ENCODE measurements at regions not wholly inside any gene's neighbourhood (a gene's known extent, or its start where the extent isn't known, plus 50 kb on each side); places are given as distances from the start of the nearest gene placed in this dataset.
"Not testable (repeated sequence)": the region's sequence is repeated elsewhere in the genome, so short reads cannot be mapped to it uniquely, and the experiment has no call there.

DNA sequence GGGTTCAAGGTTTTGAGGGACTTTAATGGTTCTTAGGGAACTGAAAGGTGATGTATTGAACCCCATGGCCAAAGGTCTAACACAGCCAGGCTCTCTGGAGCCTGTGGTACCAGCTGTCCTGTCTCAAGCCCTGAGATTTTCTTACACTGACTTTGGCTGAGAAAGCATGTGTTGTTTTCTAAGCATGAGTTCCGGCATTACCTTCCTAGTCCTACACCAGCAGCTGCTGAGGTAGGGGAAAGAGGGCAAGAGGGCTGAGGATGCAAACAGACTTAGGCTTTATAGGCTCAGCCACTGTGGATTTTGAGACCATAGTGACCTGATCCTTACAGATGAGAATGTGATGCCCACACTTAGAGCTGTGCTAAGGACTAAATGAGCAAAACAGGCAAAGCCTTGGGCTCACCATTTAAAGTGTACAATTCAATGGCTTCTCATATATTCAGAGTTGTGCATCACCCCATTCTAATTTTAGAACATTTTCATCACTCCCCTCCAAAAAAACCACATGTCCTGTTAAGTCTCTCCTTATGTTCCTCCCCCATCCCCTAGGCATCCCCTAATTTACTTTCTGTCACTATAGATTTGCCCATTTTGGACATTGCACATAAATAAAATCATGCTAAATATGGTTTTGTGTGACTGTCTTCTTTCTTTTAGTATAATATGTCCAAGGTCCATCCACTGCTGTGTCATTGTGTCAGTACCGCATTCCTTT, 99.7 kb upstream of the OTOS start:
- POLR2A ChIA-PET (ENCODE audit: unreplicated experiment): no interaction called here

DNA sequence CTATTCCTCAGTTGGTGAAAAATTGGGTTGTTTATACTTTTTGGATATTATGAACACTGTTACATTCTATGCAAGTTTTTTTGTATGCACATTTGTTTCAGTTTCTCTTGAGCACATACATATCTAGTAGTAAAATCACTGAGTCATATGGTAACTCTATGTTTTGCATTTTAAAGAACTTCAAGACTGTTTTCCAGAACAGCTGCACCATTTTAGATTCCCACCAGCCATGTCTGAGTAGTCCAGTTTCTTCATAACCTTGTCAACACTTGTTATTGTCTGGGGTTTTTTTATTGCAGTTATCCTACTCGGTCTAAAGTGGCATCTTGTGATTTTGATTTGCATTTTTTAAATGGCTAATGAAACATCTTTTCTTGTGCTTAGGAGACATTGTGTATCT, 100.3 kb upstream of the OTOS start:
- Histone ChIP-seq H3K36me3 (ENCODE audit: low read depth, low read length) (no peaks in the 10 kb centered on the region), H3K27ac (ENCODE audit: low read length) (no peak overlapping the region), H2AFZ (ENCODE audit: low read length) (no peak overlapping the region), H3K79me2 (ENCODE audit: low read length) (no peaks in the 10 kb centered on the region), H3K9me2 (replicated peaks; ENCODE audit: low read length) (no peaks in the 10 kb centered on the region), H3K4me2 (ENCODE audit: low read length) (no peak overlapping the region), H3F3A (ENCODE audit: low read length, unreplicated experiment) (peaks cover 6% of the 10 kb centered on the region), H3K27me3 (ENCODE audit: low read length) (peaks cover 10% of the 10 kb centered on the region; the same call in 1 of the 2 replicates), H3K4me1 (ENCODE audit: insufficient read depth, low read length) (peaks cover 21% of the 10 kb centered on the region), H4K20me1 (ENCODE audit: low read length) (no peaks in the 10 kb centered on the region), H3K9ac (ENCODE audit: low read length) (no peak overlapping the region), H3K9me3 (ENCODE audit: low read length) (no peaks in the 10 kb centered on the region), H3K4me3 (ENCODE audit: low read length) (no peak overlapping the region)
- no TSS peak for BruUV-seq (replicated peaks)
- TF ChIP-seq, protein P1, sequence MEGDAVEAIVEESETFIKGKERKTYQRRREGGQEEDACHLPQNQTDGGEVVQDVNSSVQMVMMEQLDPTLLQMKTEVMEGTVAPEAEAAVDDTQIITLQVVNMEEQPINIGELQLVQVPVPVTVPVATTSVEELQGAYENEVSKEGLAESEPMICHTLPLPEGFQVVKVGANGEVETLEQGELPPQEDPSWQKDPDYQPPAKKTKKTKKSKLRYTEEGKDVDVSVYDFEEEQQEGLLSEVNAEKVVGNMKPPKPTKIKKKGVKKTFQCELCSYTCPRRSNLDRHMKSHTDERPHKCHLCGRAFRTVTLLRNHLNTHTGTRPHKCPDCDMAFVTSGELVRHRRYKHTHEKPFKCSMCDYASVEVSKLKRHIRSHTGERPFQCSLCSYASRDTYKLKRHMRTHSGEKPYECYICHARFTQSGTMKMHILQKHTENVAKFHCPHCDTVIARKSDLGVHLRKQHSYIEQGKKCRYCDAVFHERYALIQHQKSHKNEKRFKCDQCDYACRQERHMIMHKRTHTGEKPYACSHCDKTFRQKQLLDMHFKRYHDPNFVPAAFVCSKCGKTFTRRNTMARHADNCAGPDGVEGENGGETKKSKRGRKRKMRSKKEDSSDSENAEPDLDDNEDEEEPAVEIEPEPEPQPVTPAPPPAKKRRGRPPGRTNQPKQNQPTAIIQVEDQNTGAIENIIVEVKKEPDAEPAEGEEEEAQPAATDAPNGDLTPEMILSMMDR (conservative IDR thresholded peaks at IDR 0.05; ENCODE audit: low read depth, low read length): no peak
- TF ChIP-seq EZH2phosphoT487 (IDR thresholded peaks at IDR 0.05; ENCODE audit: borderline replicate concordance, low read length) (no peak), EZH2 (IDR thresholded peaks at IDR 0.05; ENCODE audit: low read length, unreplicated experiment) (no peak)
- CTCF ChIA-PET: no interaction called here
- DNase-seq (no peak), ATAC-seq (no peak)
- POLR2A ChIA-PET (ENCODE audit: unreplicated experiment): no interaction called here
- intact Hi-C loops (cut with micrococcal nuclease): no loop called here

More for the DNA sequence above, 99.7 kb upstream of the OTOS start:
- Histone ChIP-seq H3K9me2 (replicated peaks; ENCODE audit: low read length) (no peaks in the 10 kb centered on the region), H3K79me2 (ENCODE audit: low read length) (no peaks in the 10 kb centered on the region), H3K4me3 (ENCODE audit: low read length) (no peak overlapping the region), H3K36me3 (ENCODE audit: low read depth, low read length) (no peaks in the 10 kb centered on the region), H3K4me1 (ENCODE audit: insufficient read depth, low read length) (peaks cover 21% of the 10 kb centered on the region), H3K27ac (ENCODE audit: low read length) (no peak overlapping the region), H3K4me2 (ENCODE audit: low read length) (no peak overlapping the region), H3F3A (ENCODE audit: low read length, unreplicated experiment) (peaks cover 6% of the 10 kb centered on the region), H2AFZ (ENCODE audit: low read length) (no peak overlapping the region), H3K27me3 (ENCODE audit: low read length) (peaks cover 10% of the 10 kb centered on the region; the same call in 1 of the 2 replicates), H4K20me1 (ENCODE audit: low read length) (no peaks in the 10 kb centered on the region), H3K9me3 (ENCODE audit: low read length) (no peaks in the 10 kb centered on the region), H3K9ac (ENCODE audit: low read length) (no peak overlapping the region)
- CTCF ChIA-PET: no interaction called here
- no TSS peak for BruUV-seq (replicated peaks)
- ATAC-seq (no peak), DNase-seq (no peak)
- TF ChIP-seq, protein P1 (conservative IDR thresholded peaks at IDR 0.05; ENCODE audit: low read depth, low read length): no peak
- TF ChIP-seq EZH2 (IDR thresholded peaks at IDR 0.05; ENCODE audit: low read length, unreplicated experiment) (no peak), EZH2phosphoT487 (IDR thresholded peaks at IDR 0.05; ENCODE audit: borderline replicate concordance, low read length) (no peak)
- intact Hi-C loops (cut with micrococcal nuclease): no loop called here

DNA sequence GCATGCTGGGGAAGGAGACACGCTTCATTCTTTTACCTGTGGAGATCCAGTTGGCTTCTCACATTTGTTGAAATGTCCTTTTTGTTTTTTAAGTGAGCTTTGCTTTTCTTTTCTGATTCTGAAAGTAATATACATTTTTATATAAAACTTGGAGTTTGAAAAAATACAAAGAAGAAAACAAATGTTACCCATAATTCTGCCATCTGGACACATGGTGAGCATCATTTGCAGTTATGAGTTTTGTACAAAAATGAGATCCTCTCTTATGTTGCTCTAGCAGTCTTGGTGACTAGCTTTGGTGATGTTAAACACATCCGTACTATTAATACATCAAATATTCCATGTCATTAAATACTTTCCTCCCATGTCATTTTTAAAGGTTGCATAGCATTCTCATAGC, 101.1 kb upstream of the OTOS start:
- ATAC-seq (no peak), DNase-seq (no peak)
- TF ChIP-seq, protein P1 (conservative IDR thresholded peaks at IDR 0.05; ENCODE audit: low read depth, low read length): no peak
- TF ChIP-seq EZH2 (IDR thresholded peaks at IDR 0.05; ENCODE audit: low read length, unreplicated experiment): no peak
- no peak for TF ChIP-seq EZH2phosphoT487 (IDR thresholded peaks at IDR 0.05; ENCODE audit: borderline replicate concordance, low read length)
- no peaks in the 10 kb centered on the region for H3K36me3 ChIP-seq (ENCODE audit: low read depth, low read length)
- H3K4me3 ChIP-seq (ENCODE audit: low read length): no peak overlapping the region
- peaks cover 21% of the 10 kb centered on the region for H3K4me1 ChIP-seq (ENCODE audit: insufficient read depth, low read length)
- BruUV-seq (replicated peaks): no TSS peak
- peaks cover 6% of the 10 kb centered on the region for H3F3A ChIP-seq (ENCODE audit: low read length, unreplicated experiment)
- H3K27ac ChIP-seq (ENCODE audit: low read length): no peak overlapping the region
- no peaks in the 10 kb centered on the region for H4K20me1 ChIP-seq (ENCODE audit: low read length)
- intact Hi-C loops (cut with micrococcal nuclease): no loop called here
- no peaks in the 10 kb centered on the region for H3K9me3 ChIP-seq (ENCODE audit: low read length)
- POLR2A ChIA-PET (ENCODE audit: unreplicated experiment): no interaction called here
- no peaks in the 10 kb centered on the region for H3K79me2 ChIP-seq (ENCODE audit: low read length)
- CTCF ChIA-PET: no interaction called here
- no peak overlapping the region for H3K9ac ChIP-seq (ENCODE audit: low read length)
- no peak overlapping the region for H2AFZ ChIP-seq (ENCODE audit: low read length)
- no peaks in the 10 kb centered on the region for H3K9me2 ChIP-seq (replicated peaks; ENCODE audit: low read length)
- H3K27me3 ChIP-seq (ENCODE audit: low read length): peaks cover 10% of the 10 kb centered on the region; the same call in 1 of the 2 replicates
- no peak overlapping the region for H3K4me2 ChIP-seq (ENCODE audit: low read length)

DNA sequence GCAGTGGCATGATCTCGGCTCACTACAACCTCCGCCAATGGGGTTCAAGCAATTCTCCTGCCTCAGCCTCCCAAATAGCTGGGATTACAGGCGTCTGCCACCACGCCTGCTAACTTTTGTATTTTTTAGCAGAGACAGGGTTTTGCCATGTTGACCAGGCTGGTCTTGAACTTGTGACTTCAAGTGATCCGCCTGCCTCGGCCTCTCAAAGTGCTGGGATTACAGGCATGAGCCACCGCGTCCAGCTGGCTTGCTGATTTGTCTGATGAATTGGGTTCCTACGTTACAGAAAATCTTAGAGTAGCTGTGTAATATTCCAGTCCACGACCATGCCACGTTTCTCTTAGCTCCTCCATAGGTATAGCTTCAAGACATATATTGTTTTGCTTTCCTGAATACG, 102.6 kb upstream of the OTOS start:
- H3K9ac ChIP-seq (ENCODE audit: low read length); H3K36me3 ChIP-seq (ENCODE audit: low read depth, low read length); BruUV-seq (replicated peaks); H3K27ac ChIP-seq (ENCODE audit: low read length); H3K4me2 ChIP-seq (ENCODE audit: low read length); H3K79me2 ChIP-seq (ENCODE audit: low read length); intact Hi-C loops (cut with micrococcal nuclease); H3K27me3 ChIP-seq (ENCODE audit: low read length); H3K9me2 ChIP-seq (replicated peaks; ENCODE audit: low read length); ATAC-seq; POLR2A ChIA-PET (ENCODE audit: unreplicated experiment); CTCF ChIA-PET; H3K9me3 ChIP-seq (ENCODE audit: low read length); H3K4me3 ChIP-seq (ENCODE audit: low read length); H4K20me1 ChIP-seq (ENCODE audit: low read length); H2AFZ ChIP-seq (ENCODE audit: low read length); H3F3A ChIP-seq (ENCODE audit: low read length, unreplicated experiment); DNase-seq: not testable (repeated sequence)
- H3K4me1 ChIP-seq (ENCODE audit: insufficient read depth, low read length): peaks cover 11% of the 10 kb centered on the region
